ENCODE measurements at regions not wholly inside any gene's neighbourhood (a gene's known extent, or its start where the extent isn't known, plus 50 kb on each side); places are given as distances from the start of the nearest gene placed in this dataset.
"Not testable (repeated sequence)": the region's sequence is repeated elsewhere in the genome, so short reads cannot be mapped to it uniquely, and the experiment has no call there.

- no peak overlapping the region for H3K9ac ChIP-seq (ENCODE audit: low read length)
- H3K4me1 ChIP-seq (ENCODE audit: insufficient read depth, low read length) = peaks cover 34% of the 10 kb centered on the region
- H3K9me3 ChIP-seq (ENCODE audit: low read length) = no peaks in the 10 kb centered on the region
- no peaks in the 10 kb centered on the region for H3K36me3 ChIP-seq (ENCODE audit: insufficient read depth, low read length)
- peak overlapping the region; percentile 25 for H3K27ac ChIP-seq (ENCODE audit: low read depth, low read length)
- H3K27me3 ChIP-seq (ENCODE audit: control insufficient read depth in 1 of 2, insufficient read depth in 2 of 2, low read length in 2 of 2) = peaks cover 68 to 80% of the 10 kb centered on the region in 2 donors
- H3K4me3 ChIP-seq (ENCODE audit: low read depth in 1 of 2, low read length in 2 of 2) = peak overlapping the region; percentile 44 to 65
Measured at GRCh38 chr11:16604794-16605388, 133.6 kb upstream of the C11orf58 start.

- Histone ChIP-seq H3K27ac (ENCODE audit: low read depth, low read length) (no peak overlapping the region), H3K4me1 (ENCODE audit: insufficient read depth, low read length) (peaks cover 34% of the 10 kb centered on the region), H3K4me3 (ENCODE audit: low read depth in 1 of 2, low read length in 2 of 2) (peak overlapping the region; percentile 44 to 65), H3K36me3 (ENCODE audit: insufficient read depth, low read length) (no peaks in the 10 kb centered on the region), H3K9ac (ENCODE audit: low read length) (no peak overlapping the region), H3K9me3 (ENCODE audit: low read length) (no peaks in the 10 kb centered on the region), H3K27me3 (ENCODE audit: control insufficient read depth in 1 of 2, insufficient read depth in 2 of 2, low read length in 2 of 2) (peaks cover 63 to 75% of the 10 kb centered on the region in 2 donors)
Measured at GRCh38 chr11:16603890-16604793, 134.3 kb upstream of the C11orf58 start.

GRCh38 chr11:16603245-16603644, 135.2 kb upstream of the C11orf58 start:
- Histone ChIP-seq H3K4me1 (ENCODE audit: insufficient read depth, low read length) (peaks cover 34% of the 10 kb centered on the region), H3K36me3 (ENCODE audit: insufficient read depth, low read length) (no peaks in the 10 kb centered on the region), H3K9me3 (ENCODE audit: low read length) (no peaks in the 10 kb centered on the region), H3K4me3 (ENCODE audit: low read depth in 1 of 2, low read length in 2 of 2) (no peak overlapping the region), H3K27ac (ENCODE audit: low read depth, low read length) (no peak overlapping the region), H3K27me3 (ENCODE audit: control insufficient read depth in 1 of 2, insufficient read depth in 2 of 2, low read length in 2 of 2) (peaks cover 56 to 68% of the 10 kb centered on the region in 2 donors), H3K9ac (ENCODE audit: low read length) (no peak overlapping the region)

- Histone ChIP-seq H3K27me3 (ENCODE audit: control insufficient read depth in 1 of 2, insufficient read depth in 2 of 2, low read length in 2 of 2) (peaks cover 12 to 34% of the 10 kb centered on the region in 2 donors), H3K9me3 (ENCODE audit: low read length) (no peaks in the 10 kb centered on the region), H3K27ac (ENCODE audit: low read depth, low read length) (no peak overlapping the region), H3K9ac (ENCODE audit: low read length) (no peak overlapping the region), H3K4me1 (ENCODE audit: insufficient read depth, low read length) (no peaks in the 10 kb centered on the region), H3K36me3 (ENCODE audit: insufficient read depth, low read length) (no peaks in the 10 kb centered on the region), H3K4me3 (ENCODE audit: low read depth in 1 of 2, low read length in 2 of 2) (no peak overlapping the region)
Measured at GRCh38 chr11:16598906-16599305, 139.5 kb upstream of the C11orf58 start.

GRCh38 chr11:16598032-16598431, 140.4 kb upstream of the C11orf58 start:
- H3K27ac ChIP-seq (ENCODE audit: low read depth, low read length) = no peak overlapping the region
- no peak overlapping the region for H3K9ac ChIP-seq (ENCODE audit: low read length)
- no peaks in the 10 kb centered on the region for H3K9me3 ChIP-seq (ENCODE audit: low read length)
- no peaks in the 10 kb centered on the region for H3K4me1 ChIP-seq (ENCODE audit: insufficient read depth, low read length)
- H3K27me3 ChIP-seq (ENCODE audit: control insufficient read depth in 1 of 2, insufficient read depth in 2 of 2, low read length in 2 of 2) = peaks cover 4 to 26% of the 10 kb centered on the region in 2 donors
- H3K4me3 ChIP-seq (ENCODE audit: low read depth in 1 of 2, low read length in 2 of 2) = no peak overlapping the region
- H3K36me3 ChIP-seq (ENCODE audit: insufficient read depth, low read length) = no peaks in the 10 kb centered on the region

- Histone ChIP-seq H3K36me3 (ENCODE audit: insufficient read depth, low read length) (no peaks in the 10 kb centered on the region), H3K27me3 (ENCODE audit: control insufficient read depth in 1 of 2, insufficient read depth in 2 of 2, low read length in 2 of 2) (peaks cover 0 to 16% of the 10 kb centered on the region in 2 donors), H3K9me3 (ENCODE audit: low read length) (no peaks in the 10 kb centered on the region), H3K27ac (ENCODE audit: low read depth, low read length) (no peak overlapping the region), H3K4me3 (ENCODE audit: low read depth in 1 of 2, low read length in 2 of 2) (no peak overlapping the region), H3K9ac (ENCODE audit: low read length) (no peak overlapping the region), H3K4me1 (ENCODE audit: insufficient read depth, low read length) (no peaks in the 10 kb centered on the region)
Measured at GRCh38 chr11:16596231-16596630, 142.2 kb upstream of the C11orf58 start.

- Histone ChIP-seq H3K9ac (ENCODE audit: low read length) (no peak overlapping the region), H3K27ac (ENCODE audit: low read depth, low read length) (no peak overlapping the region), H3K4me3 (ENCODE audit: low read depth in 1 of 2, low read length in 2 of 2) (no peak overlapping the region), H3K4me1 (ENCODE audit: insufficient read depth, low read length) (no peaks in the 10 kb centered on the region), H3K9me3 (ENCODE audit: low read length) (no peaks in the 10 kb centered on the region), H3K36me3 (ENCODE audit: insufficient read depth, low read length) (no peaks in the 10 kb centered on the region), H3K27me3 (ENCODE audit: control insufficient read depth in 1 of 2, insufficient read depth in 2 of 2, low read length in 2 of 2) (no peaks in the 10 kb centered on the region)
Measured at GRCh38 chr11:16591157-16591556, 147.3 kb upstream of the C11orf58 start.

- H3K4me3 ChIP-seq (ENCODE audit: low read depth in 1 of 2, low read length in 2 of 2) = no peak overlapping the region
- no peaks in the 10 kb centered on the region for H3K27me3 ChIP-seq (ENCODE audit: control insufficient read depth in 1 of 2, insufficient read depth in 2 of 2, low read length in 2 of 2)
- H3K27ac ChIP-seq (ENCODE audit: low read depth, low read length) = no peak overlapping the region
- no peaks in the 10 kb centered on the region for H3K4me1 ChIP-seq (ENCODE audit: insufficient read depth, low read length)
- H3K9me3 ChIP-seq (ENCODE audit: low read length) = no peaks in the 10 kb centered on the region
- H3K9ac ChIP-seq (ENCODE audit: low read length) = no peak overlapping the region
- no peaks in the 10 kb centered on the region for H3K36me3 ChIP-seq (ENCODE audit: insufficient read depth, low read length)
Measured at GRCh38 chr11:16587670-16588069, 150.8 kb upstream of the C11orf58 start.

- no peaks in the 10 kb centered on the region for H3K9me3 ChIP-seq (ENCODE audit: low read length)
- H3K27ac ChIP-seq (ENCODE audit: low read depth, low read length) = no peak overlapping the region
- no peak overlapping the region for H3K4me3 ChIP-seq (ENCODE audit: low read depth in 1 of 2, low read length in 2 of 2)
- no peaks in the 10 kb centered on the region for H3K27me3 ChIP-seq (ENCODE audit: control insufficient read depth in 1 of 2, insufficient read depth in 2 of 2, low read length in 2 of 2)
- no peaks in the 10 kb centered on the region for H3K36me3 ChIP-seq (ENCODE audit: insufficient read depth, low read length)
- no peaks in the 10 kb centered on the region for H3K4me1 ChIP-seq (ENCODE audit: insufficient read depth, low read length)
- no peak overlapping the region for H3K9ac ChIP-seq (ENCODE audit: low read length)
Measured at GRCh38 chr11:16584569-16584968, 153.9 kb upstream of the C11orf58 start.

GRCh38 chr11:16581078-16581477, 157.4 kb upstream of the C11orf58 start:
- not testable (repeated sequence) for H3K4me3 ChIP-seq (ENCODE audit: low read depth in 1 of 2, low read length in 2 of 2); H3K27ac ChIP-seq (ENCODE audit: low read depth, low read length); H3K27me3 ChIP-seq (ENCODE audit: control insufficient read depth in 1 of 2, insufficient read depth in 2 of 2, low read length in 2 of 2); H3K9ac ChIP-seq (ENCODE audit: low read length); H3K4me1 ChIP-seq (ENCODE audit: insufficient read depth, low read length); H3K9me3 ChIP-seq (ENCODE audit: low read length); H3K36me3 ChIP-seq (ENCODE audit: insufficient read depth, low read length)

GRCh38 chr11:16577490-16577889, 161.0 kb upstream of the C11orf58 start:
- no peak overlapping the region for H3K4me3 ChIP-seq (ENCODE audit: low read depth in 1 of 2, low read length in 2 of 2)
- H3K27ac ChIP-seq (ENCODE audit: low read depth, low read length) = no peak overlapping the region
- H3K9ac ChIP-seq (ENCODE audit: low read length) = no peak overlapping the region
- no peaks in the 10 kb centered on the region for H3K4me1 ChIP-seq (ENCODE audit: insufficient read depth, low read length)
- no peaks in the 10 kb centered on the region for H3K27me3 ChIP-seq (ENCODE audit: control insufficient read depth in 1 of 2, insufficient read depth in 2 of 2, low read length in 2 of 2)
- H3K9me3 ChIP-seq (ENCODE audit: low read length) = no peaks in the 10 kb centered on the region
- no peaks in the 10 kb centered on the region for H3K36me3 ChIP-seq (ENCODE audit: insufficient read depth, low read length)
